NCI-H82 (cell line): ENCODE measurements at regions not wholly inside any gene's neighbourhood (a gene's known extent, or its start where the extent isn't known, plus 50 kb on each side); places are given as distances from the start of the nearest gene placed in this dataset.

ENCODE experiments used
- DNase-seq: peaks from one replicate; lab custom pipeline; 2025; lab: John Stamatoyannopoulos, UW

DNA sequence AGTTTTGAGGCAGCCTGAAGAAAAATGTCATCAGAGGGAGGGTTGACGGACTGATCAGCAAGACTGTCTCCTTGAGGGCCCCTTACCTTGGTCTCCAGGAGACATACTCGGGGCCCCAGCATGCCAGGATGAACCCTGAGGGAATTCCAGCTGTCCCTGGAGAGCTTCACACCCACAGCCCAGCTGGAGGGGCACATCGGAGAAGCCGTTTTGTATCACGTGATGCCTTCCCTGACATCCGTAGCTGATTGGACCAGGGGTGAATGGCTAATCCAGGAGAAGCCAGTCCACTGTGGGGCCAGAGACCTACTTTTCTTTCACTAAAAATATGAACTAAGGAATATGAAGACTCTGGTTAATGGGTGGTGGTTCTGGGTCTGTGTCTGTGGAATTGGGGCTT, 86.0 kb upstream of the TP53I11 start:
- DNase-seq, result no peak

DNA sequence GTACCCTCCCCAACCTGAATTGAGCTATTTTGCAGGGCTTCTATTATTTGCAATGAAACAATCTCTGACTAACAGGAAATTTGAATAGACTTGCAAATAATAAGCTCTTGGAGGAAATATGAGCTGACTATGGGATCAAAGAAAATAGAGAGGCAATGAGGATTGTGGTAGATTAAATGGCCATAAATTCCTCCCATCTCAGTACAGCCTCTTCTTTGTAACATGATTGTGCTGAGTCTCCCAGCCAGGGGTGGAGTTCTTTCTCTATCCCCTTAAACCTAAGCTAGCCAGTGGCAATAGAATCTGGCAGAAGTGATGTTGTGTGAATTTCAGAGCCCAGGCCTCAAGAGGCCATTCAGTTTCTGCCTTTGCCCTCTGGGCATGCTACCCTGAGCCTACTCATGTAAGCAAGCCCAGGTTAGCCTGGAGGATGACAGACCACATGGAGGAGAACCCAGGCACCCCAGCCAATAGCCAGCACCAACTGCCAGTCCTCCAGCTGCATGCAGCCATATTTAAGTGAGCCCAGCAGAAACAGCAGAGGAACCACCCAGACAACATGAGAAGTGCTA, 86.8 kb upstream of the TP53I11 start:
- no peak for DNase-seq

GRCh38 chr11:45038923-45039322, 88.2 kb upstream of the TP53I11 start:
- no peak for DNase-seq

DNA sequence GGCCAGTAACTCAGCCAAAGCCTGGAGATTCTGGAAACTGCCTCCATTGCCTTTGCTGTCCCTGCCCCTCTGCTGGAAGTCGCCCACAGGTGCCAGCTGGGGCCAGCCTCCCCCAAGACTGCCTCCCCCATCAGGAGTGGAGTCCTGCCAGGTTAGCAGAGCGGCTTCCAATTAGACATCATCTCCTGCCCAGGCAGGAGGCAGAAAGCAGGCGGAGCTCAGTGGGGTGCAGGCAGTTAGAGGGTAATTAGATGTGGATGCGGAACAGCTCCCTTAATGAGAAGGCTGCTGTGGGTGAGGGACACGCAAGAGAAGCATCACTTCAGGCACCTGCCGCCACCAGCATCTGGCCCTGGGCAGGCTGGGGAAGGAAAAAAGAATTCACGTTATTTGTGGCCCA, 90.9 kb upstream of the TP53I11 start:
- no peak for DNase-seq

GRCh38 chr11:45042560-45042959, 91.9 kb upstream of the TP53I11 start:
- DNase-seq, result no peak

DNA sequence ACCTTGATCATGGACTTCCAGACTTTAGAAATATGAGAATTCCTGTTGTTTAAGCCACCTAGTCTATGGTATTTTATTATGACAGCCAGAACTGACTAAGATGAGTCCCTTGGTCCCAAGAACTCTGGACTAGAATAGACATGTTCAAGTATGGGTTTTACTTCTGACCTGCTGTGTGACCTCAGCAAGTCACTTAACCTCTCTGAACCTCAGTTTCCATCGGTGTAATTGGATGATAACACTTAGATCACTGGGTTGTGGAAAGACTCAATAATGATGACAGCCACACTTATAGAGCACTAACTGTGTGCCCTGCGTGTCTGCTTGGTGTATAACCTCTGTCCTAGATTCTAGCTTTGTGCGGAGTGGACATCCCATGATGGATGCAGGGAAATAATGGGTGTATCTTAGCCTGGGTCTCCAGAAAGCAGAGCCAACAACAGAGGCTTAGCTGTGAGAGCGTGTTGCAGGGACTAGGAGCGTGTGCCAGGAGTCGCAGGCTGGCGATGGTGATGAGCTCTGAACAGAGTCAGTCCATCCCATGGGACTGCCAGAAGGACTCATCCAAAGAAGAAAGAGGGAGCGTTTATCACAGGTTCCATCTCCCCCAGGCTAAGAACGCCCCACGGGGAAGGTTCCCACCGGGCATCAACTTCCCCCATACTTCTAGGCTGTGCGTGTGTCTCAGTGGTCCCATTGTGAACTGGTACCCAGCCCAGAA, 93.2 kb upstream of the TP53I11 start:
- no peak for DNase-seq

DNA sequence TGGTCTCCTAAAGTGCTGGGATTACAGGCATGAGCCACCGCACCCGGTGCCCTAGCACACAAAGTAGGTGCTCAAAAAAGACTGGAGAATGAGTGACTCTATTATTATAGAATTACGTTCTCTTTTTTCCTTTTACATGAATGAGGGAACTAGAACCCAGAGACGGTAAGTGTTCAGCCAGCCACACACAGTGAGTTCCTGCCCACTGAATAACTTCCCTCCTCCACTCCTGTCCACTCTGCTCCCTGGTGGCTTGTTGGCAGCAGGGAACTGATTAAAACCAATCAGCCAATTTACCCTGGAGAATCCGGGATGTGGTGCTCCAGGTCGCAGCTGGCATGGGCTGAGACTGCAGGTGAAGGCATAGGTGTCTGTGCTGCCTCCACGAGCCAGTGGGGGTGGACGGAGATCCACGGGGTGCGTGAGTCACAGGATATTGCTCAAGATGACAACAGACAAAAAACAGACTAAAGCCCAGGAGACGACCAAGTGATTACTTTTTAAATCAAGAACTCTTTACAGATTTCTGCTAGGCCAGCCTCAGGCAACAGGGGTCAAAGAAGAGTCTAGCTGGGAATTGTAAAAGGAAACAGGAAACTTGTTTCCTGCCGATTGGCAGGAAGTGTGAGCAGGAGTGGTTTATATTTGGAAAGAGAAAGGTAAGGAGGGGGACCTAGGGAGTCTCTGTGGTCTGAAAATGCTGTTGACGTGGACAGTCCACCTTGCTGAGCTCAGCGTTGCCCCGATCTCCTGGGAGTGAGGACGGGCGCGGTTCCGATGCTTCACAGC, 95.2 kb upstream of the TP53I11 start:
- no peak for DNase-seq

GRCh38 chr11:45048313-45048841, 97.7 kb upstream of the TP53I11 start:
- no peak for DNase-seq

DNA sequence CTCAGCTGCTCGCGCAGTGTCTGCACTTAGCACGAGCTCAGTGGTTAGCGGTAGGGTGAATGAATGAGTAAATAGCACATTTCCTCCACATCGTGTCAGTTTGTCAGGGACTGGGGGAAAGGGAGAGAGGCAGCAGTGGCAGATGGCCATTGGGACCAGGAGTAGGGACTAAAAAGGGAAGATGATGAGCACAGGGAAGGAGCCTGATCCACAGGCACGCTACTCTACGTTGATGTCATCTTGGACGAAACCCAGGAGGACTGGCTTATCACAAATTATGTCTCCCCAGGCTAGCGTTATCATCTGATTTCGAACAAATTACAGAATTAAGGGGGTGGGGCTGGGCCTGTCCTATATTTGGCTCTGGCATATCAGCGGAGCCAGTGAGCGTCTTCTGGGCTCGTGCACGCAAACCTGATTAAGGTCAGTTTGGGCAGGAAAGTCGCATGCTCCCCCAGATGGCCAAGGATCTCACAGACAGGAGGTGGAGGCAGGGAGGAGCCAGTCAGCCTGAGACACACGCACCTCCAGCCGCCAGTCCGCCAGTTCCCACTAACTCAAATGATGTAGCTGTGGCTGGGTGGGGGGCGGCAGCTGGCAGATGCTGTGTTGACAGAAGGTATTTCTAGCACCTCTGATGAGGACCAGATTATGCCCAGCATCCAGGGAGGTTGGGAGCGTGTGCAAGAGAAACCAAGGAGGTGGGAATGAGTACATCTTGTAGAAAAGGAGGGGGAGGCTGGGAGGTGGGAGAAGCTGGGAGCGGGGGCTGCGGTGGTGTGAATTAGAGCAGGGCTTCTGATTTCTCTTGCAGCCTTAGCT, 97.4 kb upstream of the PRDM11 start:
- DNase-seq, result peak; percentile 92

DNA sequence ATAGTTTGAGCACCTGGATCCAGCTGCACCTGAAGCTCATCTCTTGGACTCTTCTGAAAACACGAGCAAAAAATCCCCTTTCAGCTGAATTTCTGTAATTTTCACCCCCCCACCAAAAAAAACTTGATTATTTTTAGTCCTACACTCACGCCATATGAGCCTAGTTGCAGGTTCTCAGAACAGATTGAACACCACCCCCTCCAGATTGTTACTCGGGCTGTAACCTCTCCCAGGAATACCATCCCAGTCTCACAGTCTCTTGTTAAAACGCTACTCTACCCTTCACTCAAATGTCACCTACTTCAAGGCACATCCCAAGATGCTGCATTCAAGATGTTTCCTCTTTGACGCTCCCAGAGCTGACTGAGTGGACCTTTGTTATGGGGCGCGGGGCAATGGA, 96.3 kb upstream of the PRDM11 start:
- DNase-seq, result no peak

GRCh38 chr11:45051621-45052020, 94.8 kb upstream of the PRDM11 start:
- DNase-seq, result no peak

DNA sequence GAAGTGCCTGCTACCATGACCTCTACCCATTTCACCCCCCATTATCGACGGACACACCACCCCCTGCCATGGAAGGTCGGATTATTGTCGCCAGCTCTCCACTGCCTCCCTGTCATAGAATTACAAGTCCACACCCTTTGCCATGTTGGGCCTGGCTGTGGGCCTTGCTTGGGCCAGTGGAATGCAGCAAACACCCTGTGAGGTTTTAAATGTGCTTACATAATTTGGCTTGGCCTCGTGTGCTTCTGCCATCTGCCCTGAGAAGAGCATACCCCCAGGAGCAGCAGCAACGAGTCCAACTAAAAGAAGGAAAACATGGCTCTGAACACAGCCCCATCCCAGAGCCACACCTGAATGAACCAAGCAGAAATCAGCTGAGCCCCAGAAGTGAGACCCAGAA, 94.1 kb upstream of the PRDM11 start:
- no peak for DNase-seq

DNA sequence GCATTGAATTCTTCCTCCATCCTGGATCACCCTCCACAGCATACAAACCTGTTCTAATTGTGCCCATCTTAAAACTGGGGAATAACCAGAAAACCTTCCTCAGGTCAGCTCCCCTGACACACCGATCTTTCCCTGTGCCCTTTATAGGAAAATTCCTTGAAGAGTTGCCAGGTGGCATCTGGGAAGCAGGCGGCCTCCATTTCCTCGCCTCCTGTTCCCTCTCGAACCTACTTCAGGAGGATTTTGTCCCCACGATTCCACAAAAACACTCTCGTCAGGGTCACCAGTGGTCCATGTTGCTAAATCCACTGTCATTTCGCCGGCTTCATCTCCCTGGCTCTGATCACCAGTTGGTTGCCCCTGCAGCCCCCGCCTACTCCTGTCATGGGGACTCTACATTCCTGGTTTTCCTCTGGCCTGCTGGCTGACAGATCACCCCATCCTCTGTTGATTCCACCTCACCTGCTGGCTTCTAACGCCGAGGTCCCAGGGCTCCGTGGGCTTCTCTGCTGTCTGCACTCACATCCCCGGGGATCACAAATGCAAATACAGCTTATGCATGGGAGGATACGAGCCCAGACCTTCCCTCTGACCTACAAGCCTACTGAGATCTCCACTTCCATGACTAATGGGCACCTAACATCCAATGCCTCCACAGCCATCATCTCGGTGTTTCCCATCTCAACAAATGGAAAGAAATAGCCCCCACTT, 92.5 kb upstream of the PRDM11 start:
- DNase-seq, result no peak

DNA sequence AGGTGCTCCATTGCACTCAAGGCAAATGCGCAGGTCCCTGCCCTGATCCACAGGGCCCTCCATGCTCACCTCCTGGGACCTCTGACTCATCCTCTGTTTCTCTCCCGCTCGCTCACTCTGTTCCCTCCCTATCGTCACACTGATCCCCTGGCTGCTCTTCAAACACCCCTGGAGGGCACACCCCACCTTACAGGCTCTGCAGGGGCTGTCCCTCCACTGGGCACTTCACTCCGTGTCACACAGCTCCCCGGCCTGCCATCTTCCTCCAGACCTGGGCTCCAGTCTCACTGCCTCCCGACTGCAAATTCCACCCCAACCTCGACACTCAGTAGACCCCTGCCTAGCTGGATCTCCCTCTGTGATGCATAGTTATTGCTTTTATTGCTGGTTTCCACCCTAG, 91.5 kb upstream of the PRDM11 start:
- no peak for DNase-seq

- no peak for DNase-seq
Measured at GRCh38 chr11:45056529-45056928, 89.9 kb upstream of the PRDM11 start.

DNA sequence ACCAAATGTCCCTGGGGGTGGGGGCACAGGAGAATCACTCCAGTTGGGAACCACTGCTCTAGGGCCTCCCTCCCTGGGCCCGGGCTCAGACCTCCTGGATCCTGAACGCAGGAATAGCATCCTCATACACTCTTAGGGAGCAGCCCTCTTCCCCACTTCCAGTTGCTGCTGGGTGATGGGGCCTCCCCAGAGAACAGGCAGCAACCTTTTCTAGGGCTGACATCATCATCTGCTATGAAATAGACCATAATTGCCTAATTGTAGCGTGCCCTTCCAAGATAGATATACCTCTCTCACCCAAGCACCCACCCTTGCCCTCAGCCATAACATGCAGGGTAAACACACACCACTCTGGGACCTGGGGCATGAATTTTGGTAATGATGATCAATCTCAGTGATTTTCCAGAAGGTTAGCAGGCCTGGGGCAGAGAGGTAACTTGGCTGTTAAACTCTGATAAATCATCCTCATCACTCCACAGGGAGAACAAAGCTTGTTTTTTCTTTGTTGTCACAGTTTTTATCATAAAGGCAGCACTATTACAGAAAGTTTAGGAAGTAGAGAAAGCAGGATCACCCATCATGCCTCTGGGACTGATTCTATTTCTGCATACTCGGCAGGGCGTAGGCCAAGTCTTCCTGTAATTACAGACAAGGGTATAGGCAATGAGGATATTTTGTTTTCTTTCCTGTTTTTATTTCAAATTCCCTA, 88.3 kb upstream of the PRDM11 start:
- DNase-seq, result no peak

GRCh38 chr11:45058647-45058950, 87.8 kb upstream of the PRDM11 start:
- no peak for DNase-seq

GRCh38 chr11:45060707-45061106, 85.7 kb upstream of the PRDM11 start:
- no peak for DNase-seq

DNA sequence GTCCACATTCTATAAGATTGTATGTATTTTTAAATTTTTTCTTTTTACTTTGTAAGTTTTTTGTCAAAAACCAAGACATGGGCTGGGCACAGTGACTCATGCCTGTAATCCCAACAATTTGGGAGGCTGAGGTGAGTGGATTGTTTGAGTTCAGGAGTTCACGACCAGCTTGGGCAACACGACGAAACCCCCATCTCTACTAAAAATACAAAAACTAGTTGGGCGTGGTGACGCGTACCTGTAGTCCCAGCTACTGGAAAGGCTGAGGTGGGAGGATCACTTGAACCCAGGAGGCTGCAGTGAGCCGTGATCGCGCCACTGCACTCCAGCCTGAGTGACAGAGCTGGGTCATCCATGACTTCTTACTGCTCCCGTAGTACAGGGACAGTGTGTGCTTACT, 84.8 kb upstream of the PRDM11 start:
- DNase-seq, result no peak

- no peak for DNase-seq
Measured at GRCh38 chr11:45062115-45062514, 84.3 kb upstream of the PRDM11 start.

- DNase-seq, result no peak
Measured at GRCh38 chr11:45062974-45063635, 83.3 kb upstream of the PRDM11 start.
